Activated T-helper 1 cell treated with anti-CD3 and anti-CD28 coated beads, Interleukin-12 subunit alpha, Interleukin-12 subunit beta, Interleukin-2, Interleukin-4 antibody, amounts not matched to agents 30 ng/mL and 10 ng/mL and 1 ng/mL, durations not matched to agents 14 hours and 24 hours and 36 hours (primary cell): ENCODE measurements at regions not wholly inside any gene's neighbourhood (a gene's known extent, or its start where the extent isn't known, plus 50 kb on each side); places are given as distances from the start of the nearest gene placed in this dataset.
"Not testable (repeated sequence)": the region's sequence is repeated elsewhere in the genome, so short reads cannot be mapped to it uniquely, and the experiment has no call there.

Source experiments
- DNase-seq: peaks from one replicate; pipeline ENCODE4 v3.0.0; 2021; ENCODE audit warnings: low spot score
- H3K27ac Mint-ChIP-seq: one replicate; pipeline ENCODE4 v1.8.0; 2021; ENCODE audit warnings: mild to moderate bottlenecking, mixed read lengths
- H3K27me3 Mint-ChIP-seq: one replicate; pipeline ENCODE4 v1.8.0; 2022; ENCODE audit warnings: mild to moderate bottlenecking, moderate library complexity, mixed read lengths; ENCODE audit not compliant: insufficient read depth
- H3K36me3 Mint-ChIP-seq: one replicate; pipeline ENCODE4 v1.8.0; 2021; ENCODE audit warnings: low read depth, mixed read lengths
- H3K4me1 Mint-ChIP-seq: one replicate; pipeline ENCODE4 v1.8.0; 2021; ENCODE audit warnings: low read depth, mixed read lengths
- H3K4me3 Mint-ChIP-seq: one replicate; pipeline ENCODE4 v1.8.0; 2021; ENCODE audit warnings: mild to moderate bottlenecking, moderate library complexity, mixed read lengths
- H3K9me3 Mint-ChIP-seq: one replicate; pipeline ENCODE4 v1.8.0; 2021; ENCODE audit warnings: mixed read lengths
- intact Hi-C: fragments of 100-400 bp; cut with micrococcal nuclease; formaldehyde crosslinking; loops from one replicate; pipeline ENCODE4 v1.15.1; 2024

DNA sequence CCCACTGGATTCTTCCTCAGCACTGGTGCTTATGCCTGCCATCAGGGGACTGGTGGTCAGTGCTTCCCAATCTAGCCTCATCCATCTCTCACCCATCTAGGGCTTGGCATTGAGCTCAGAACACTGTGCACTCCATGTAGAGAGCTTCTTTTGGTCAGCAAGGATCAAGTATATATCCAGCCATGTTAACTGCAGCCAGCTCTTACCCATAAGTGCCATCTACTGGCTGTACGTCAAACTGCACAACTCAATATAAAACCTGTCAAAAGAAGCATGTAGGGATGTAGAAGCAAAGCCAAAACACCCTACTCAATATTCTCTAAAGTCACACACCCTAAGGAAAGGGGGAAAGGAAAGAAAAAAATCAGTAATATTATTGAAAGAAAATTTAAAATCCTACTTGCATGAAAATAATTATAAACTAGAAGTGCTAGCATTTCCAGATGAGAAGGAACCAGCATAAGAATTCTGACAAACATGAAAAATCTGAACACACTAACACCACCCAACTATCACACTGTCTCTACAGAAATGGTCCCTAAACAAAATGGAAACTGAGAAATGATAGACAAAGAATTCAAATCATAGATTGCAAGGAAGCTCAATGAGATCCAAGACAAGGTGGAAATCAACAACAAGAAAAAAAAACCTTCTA, 531.1 kb upstream of the STEAP1 start:
- peak overlapping the region; percentile 11 for H3K27ac Mint-ChIP-seq
- no peaks in the 10 kb centered on the region for H3K9me3 Mint-ChIP-seq
- DNase-seq: no peak
- H3K36me3 Mint-ChIP-seq: no peaks in the 10 kb centered on the region
- H3K4me3 Mint-ChIP-seq: no peak overlapping the region
- no peaks in the 10 kb centered on the region for H3K27me3 Mint-ChIP-seq
- peaks cover 26% of the 10 kb centered on the region for H3K4me1 Mint-ChIP-seq
- intact Hi-C loops: loop anchor here (1.0 to 10.0 kb wide), 7 partner anchors 15 to 1381 kb away; no protein-coding TSS in a partner anchor

- not testable (repeated sequence) for H3K27ac Mint-ChIP-seq, H3K4me3 Mint-ChIP-seq, H3K27me3 Mint-ChIP-seq, H3K36me3 Mint-ChIP-seq, DNase-seq, H3K9me3 Mint-ChIP-seq
- intact Hi-C loops: loop anchor here (5.0 to 10.0 kb wide), 4 partner anchors 122 to 1382 kb away; no protein-coding TSS in a partner anchor
- H3K4me1 Mint-ChIP-seq: peaks cover 26% of the 10 kb centered on the region
Observed at GRCh38 chr7:89624155-89624554, 530.1 kb upstream of the STEAP1 start.

GRCh38 chr7:89648509-89648908, 505.8 kb upstream of the STEAP1 start:
- Mint-ChIP-seq H3K9me3 (no peaks in the 10 kb centered on the region), H3K27ac (no peak overlapping the region), H3K27me3 (no peaks in the 10 kb centered on the region), H3K36me3 (no peaks in the 10 kb centered on the region), H3K4me3 (no peak overlapping the region), H3K4me1 (no peaks in the 10 kb centered on the region)
- intact Hi-C loops: no loop called here
- DNase-seq: no peak

DNA sequence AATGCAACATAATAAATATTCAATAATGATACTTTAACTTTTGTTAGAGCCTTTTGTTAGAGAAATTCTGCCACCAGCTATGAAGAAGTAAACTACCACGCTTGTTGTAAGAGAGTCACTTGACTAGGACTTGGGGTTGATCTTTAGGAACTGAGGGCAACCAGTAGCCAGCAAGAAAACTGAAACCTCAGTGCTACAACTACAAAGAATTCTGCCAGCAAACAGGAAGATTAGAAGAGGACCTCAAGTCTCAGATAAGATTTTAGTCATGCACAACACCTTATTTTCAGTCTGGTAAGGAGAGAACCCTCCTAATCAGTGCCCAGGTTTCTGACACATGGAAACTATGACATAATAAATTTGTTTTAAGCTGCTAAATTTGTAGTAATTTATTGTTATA, 498.3 kb upstream of the STEAP1 start:
- DNase-seq: no peak
- no peak overlapping the region for H3K27ac Mint-ChIP-seq
- no peaks in the 10 kb centered on the region for H3K27me3 Mint-ChIP-seq
- no peaks in the 10 kb centered on the region for H3K9me3 Mint-ChIP-seq
- intact Hi-C loops: no loop called here
- H3K36me3 Mint-ChIP-seq: no peaks in the 10 kb centered on the region
- no peaks in the 10 kb centered on the region for H3K4me1 Mint-ChIP-seq
- no peak overlapping the region for H3K4me3 Mint-ChIP-seq

DNA sequence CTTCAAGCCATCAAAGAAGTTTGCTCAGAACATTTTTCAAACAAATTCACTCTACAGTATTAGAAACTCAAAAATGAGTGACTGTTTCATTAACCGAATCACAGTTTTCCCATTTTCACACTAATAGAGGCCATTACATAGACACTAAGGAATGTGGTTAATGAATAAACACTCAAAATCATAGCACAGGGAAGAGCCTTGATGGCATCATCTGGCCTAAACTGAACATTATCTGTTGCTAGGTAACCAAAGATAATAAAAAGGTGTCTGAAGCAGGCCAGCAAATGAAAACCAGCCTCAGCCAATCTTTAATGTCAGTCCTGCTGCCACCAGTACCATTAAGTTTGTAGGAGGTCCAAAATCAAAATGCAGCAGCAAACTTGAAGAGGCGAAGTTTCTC, 492.4 kb upstream of the STEAP1 start:
- H3K27me3 Mint-ChIP-seq: no peaks in the 10 kb centered on the region
- H3K4me3 Mint-ChIP-seq: no peak overlapping the region
- H3K9me3 Mint-ChIP-seq: no peaks in the 10 kb centered on the region
- no peak for DNase-seq
- no peaks in the 10 kb centered on the region for H3K4me1 Mint-ChIP-seq
- intact Hi-C loops: no loop called here
- no peak overlapping the region for H3K27ac Mint-ChIP-seq
- no peaks in the 10 kb centered on the region for H3K36me3 Mint-ChIP-seq

DNA sequence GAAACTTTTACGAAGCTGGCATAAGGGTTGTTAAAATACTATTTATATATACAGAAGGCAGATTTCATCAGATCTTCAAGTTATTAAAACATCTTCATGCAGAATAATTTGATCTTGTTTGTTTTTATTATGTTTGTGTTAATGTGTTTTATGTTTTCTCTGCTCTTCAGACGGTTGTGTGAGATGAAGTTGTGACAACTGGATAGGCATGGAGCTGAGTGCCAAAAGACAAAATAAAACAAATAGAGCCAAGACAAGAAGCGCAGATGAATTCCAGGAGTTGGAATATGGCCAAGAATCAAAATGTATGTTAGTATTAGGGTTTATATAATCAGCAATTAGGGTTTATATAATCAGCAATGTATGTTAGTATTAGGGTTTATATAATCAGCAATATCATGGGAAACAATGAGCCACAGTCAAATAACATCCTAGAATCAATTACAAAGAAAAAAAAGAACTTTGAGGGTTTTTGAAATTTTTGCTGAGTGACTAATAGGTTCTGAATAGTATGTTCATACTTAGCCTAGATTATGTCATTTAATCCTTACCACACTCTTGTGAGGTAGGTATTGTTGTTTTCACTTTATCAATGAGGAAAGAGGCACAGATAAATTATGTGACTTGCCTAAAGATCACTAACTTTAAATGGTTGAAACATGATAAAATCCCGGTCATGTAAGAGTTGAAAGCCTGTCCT, 488.0 kb upstream of the STEAP1 start:
- no peak for DNase-seq
- Mint-ChIP-seq H3K4me3 (no peak overlapping the region), H3K27me3 (no peaks in the 10 kb centered on the region), H3K4me1 (no peaks in the 10 kb centered on the region), H3K27ac (no peak overlapping the region), H3K36me3 (no peaks in the 10 kb centered on the region), H3K9me3 (no peaks in the 10 kb centered on the region)
- intact Hi-C loops: no loop called here

DNA sequence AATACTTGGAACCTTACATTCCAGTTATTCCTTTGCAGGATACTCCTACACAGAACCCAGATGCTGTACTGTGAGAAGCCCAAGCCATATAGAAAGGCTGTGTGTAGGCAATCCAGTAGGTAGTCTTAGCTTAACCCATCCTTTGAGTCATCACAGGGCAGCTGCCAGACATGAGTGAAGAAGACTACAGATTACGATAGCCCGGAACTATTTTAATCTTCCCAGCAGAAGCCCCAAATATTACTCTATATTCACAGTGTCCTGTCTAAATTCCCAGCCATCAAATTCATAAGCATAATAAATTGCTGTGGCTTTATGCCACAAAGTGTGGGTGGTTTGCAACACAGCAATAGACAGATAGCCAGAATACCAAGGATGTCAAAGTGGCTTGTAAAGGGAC, 474.1 kb upstream of the STEAP1 start:
- intact Hi-C loops: no loop called here
- H3K36me3 Mint-ChIP-seq: no peaks in the 10 kb centered on the region
- no peak overlapping the region for H3K27ac Mint-ChIP-seq
- no peak overlapping the region for H3K4me3 Mint-ChIP-seq
- no peaks in the 10 kb centered on the region for H3K9me3 Mint-ChIP-seq
- H3K27me3 Mint-ChIP-seq: no peaks in the 10 kb centered on the region
- no peak for DNase-seq
- no peaks in the 10 kb centered on the region for H3K4me1 Mint-ChIP-seq

GRCh38 chr7:89681448-89681847, 472.8 kb upstream of the STEAP1 start:
- DNase-seq: no peak
- intact Hi-C loops: no loop called here
- H3K9me3 Mint-ChIP-seq: no peaks in the 10 kb centered on the region
- no peak overlapping the region for H3K27ac Mint-ChIP-seq
- no peaks in the 10 kb centered on the region for H3K4me1 Mint-ChIP-seq
- no peak overlapping the region for H3K4me3 Mint-ChIP-seq
- H3K27me3 Mint-ChIP-seq: no peaks in the 10 kb centered on the region
- H3K36me3 Mint-ChIP-seq: no peaks in the 10 kb centered on the region

DNA sequence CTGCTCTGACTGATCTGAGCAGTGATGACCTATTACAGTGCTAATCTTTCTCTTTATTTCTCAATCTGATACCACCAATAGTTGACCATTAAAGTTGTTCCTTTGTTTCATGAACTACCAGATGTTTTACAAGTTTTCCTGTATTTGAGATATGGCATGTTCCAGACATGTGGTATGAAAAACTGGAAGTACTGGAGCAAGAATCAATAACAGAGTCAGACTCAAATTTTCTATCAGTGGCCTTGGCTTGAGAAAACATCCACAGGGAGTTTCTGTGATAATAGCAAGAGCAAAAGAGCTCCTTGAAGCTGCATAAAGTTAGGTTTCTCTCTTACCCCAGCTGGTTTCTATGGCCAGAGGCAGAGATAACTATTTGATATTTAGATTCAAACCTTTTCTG, 469.0 kb upstream of the STEAP1 start:
- H3K9me3 Mint-ChIP-seq: no peaks in the 10 kb centered on the region
- H3K27ac Mint-ChIP-seq: no peak overlapping the region
- H3K36me3 Mint-ChIP-seq: no peaks in the 10 kb centered on the region
- H3K27me3 Mint-ChIP-seq: no peaks in the 10 kb centered on the region
- intact Hi-C loops: no loop called here
- no peak for DNase-seq
- no peak overlapping the region for H3K4me3 Mint-ChIP-seq
- no peaks in the 10 kb centered on the region for H3K4me1 Mint-ChIP-seq

DNA sequence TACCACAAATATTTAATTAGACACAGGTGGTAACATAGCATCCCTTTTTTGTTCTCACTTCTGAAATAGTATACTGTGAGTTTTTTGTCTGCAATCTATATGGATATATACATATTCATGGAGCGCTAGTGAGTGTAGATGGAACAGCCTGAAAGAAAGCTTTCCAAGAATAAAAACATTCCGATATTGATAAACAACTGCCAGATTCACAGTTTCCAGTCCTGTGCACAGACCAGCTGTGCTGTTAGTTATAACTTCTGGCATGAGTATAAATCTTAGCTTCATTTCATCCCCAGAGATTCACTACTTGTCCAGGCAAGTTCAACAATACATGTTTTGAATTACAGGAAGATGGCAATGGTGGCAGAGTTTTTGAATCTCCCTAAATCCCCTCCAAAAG, 467.1 kb upstream of the STEAP1 start:
- no peak overlapping the region for H3K27ac Mint-ChIP-seq
- H3K27me3 Mint-ChIP-seq: no peaks in the 10 kb centered on the region
- intact Hi-C loops: no loop called here
- no peak for DNase-seq
- no peaks in the 10 kb centered on the region for H3K4me1 Mint-ChIP-seq
- H3K36me3 Mint-ChIP-seq: no peaks in the 10 kb centered on the region
- H3K4me3 Mint-ChIP-seq: no peak overlapping the region
- no peaks in the 10 kb centered on the region for H3K9me3 Mint-ChIP-seq

- no peaks in the 10 kb centered on the region for H3K27me3 Mint-ChIP-seq
- no peak overlapping the region for H3K4me3 Mint-ChIP-seq
- intact Hi-C loops: no loop called here
- DNase-seq: no peak
- H3K36me3 Mint-ChIP-seq: no peaks in the 10 kb centered on the region
- H3K9me3 Mint-ChIP-seq: no peaks in the 10 kb centered on the region
- no peaks in the 10 kb centered on the region for H3K4me1 Mint-ChIP-seq
- H3K27ac Mint-ChIP-seq: no peak overlapping the region
Observed at GRCh38 chr7:89695241-89695640, 459.0 kb upstream of the STEAP1 start.

GRCh38 chr7:89714131-89714530, 440.1 kb upstream of the STEAP1 start:
- Mint-ChIP-seq H3K27me3 (no peaks in the 10 kb centered on the region), H3K4me3 (no peak overlapping the region), H3K36me3 (no peaks in the 10 kb centered on the region), H3K9me3 (no peaks in the 10 kb centered on the region), H3K27ac (no peak overlapping the region), H3K4me1 (no peaks in the 10 kb centered on the region)
- intact Hi-C loops: no loop called here
- DNase-seq: no peak

- H3K36me3 Mint-ChIP-seq, H3K27ac Mint-ChIP-seq, DNase-seq, intact Hi-C loops, H3K27me3 Mint-ChIP-seq, H3K4me1 Mint-ChIP-seq, H3K9me3 Mint-ChIP-seq, H3K4me3 Mint-ChIP-seq: not testable (repeated sequence)
Observed at GRCh38 chr7:89718941-89719340, 435.3 kb upstream of the STEAP1 start.

- Mint-ChIP-seq H3K36me3 (no peaks in the 10 kb centered on the region), H3K9me3 (no peaks in the 10 kb centered on the region), H3K4me1 (no peaks in the 10 kb centered on the region), H3K4me3 (no peak overlapping the region), H3K27me3 (no peaks in the 10 kb centered on the region), H3K27ac (no peak overlapping the region)
- intact Hi-C loops: no loop called here
- DNase-seq: no peak
Observed at GRCh38 chr7:89728481-89728880, 425.8 kb upstream of the STEAP1 start.
